ENCODE measurements at regions not wholly inside any gene's neighbourhood (a gene's known extent, or its start where the extent isn't known, plus 50 kb on each side); places are given as distances from the start of the nearest gene placed in this dataset.
"Not testable (repeated sequence)": the region's sequence is repeated elsewhere in the genome, so short reads cannot be mapped to it uniquely, and the experiment has no call there.

DNA sequence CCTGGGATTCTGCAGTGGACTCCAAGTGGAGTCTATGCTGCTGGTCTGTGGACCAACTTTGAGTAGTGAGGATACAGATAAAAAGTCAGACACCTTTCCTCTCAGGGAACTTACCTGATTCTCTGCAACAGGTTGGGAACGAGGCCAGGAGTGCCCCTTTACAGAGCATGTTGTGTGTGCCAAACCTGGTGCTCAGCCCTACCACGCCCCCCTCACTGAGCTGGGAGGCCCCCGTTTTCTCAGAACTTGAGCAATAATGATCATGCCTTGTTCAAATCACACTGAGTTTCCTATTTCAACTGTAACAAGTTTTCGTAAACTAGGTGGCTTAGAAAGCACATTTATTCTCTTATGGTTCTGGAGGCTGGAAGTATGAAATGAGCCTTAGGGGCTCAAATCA is 182.0 kb downstream of the COPRS start:
- DNase-seq (ENCODE audit: low spot score): no peak

DNA sequence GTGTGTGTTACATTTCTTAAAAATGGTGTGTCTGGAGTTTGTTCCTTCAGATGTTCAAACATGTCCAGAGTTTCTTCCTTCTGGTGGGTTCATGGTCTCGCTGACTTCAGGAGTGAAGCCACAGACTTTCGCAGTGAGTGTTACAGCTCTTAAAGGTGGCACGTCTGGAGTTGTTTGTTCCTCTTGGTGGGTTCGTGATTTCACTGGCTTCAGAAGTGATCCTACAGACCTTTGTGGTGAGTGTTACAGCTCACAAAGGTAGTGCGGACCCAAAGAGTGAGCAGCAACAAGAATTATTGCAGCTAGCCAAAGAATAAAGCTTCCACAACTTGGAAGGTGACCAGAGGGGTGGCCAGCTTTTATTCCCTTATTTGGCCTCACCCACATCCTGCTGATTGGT is 183.7 kb downstream of the COPRS start:
- not testable (repeated sequence) for DNase-seq (ENCODE audit: low spot score)

DNA sequence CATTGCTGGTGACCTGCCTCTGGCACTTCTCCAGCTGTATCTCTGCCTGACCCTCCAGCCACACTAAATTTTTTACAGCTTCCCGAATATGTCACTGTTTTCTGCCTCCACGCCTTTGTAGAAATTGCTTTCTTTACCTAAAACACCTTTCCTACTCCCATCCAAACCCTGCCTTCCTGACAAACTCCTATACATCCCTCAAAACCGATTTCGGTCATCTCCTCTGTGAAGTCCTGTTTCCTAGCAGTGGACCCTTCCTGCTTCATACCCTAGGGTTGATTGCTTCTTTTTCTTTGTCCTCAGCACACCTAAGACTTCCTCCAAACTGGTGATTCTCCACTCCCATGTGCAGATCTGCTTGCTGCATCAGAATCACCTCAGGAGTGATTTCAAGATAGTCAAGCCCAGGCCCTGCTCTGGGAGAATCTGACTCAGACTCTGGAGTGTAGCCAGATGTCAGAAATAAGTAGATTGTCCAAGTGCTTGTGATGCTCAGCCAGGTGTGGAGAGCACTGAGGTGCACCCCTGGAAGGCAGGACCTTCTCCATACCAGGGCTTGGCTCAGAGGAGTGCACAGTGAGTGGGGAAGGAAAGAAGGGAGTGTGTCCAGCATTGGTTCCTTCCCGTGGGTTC is 184.2 kb downstream of the COPRS start:
- no peak for DNase-seq (ENCODE audit: low spot score)

DNA sequence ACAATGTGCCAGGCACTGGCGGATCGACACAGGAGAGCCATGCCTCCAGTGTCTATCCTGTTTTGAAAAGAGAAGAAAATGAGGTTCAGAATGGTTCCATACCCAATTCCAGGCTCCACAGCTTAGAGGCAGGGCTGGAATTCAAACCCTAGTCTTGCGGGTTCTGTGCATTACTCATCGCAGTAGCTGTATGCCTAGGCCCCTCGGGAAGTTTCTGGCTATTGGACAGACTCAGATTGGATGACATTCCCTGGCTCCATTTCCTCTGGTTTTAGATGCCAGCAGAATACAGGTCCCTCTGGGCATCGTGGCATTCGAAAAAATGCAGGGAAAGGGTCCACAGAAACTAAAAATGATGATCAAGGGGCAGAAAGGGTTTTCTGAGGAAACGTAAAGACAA is 184.7 kb downstream of the COPRS start:
- DNase-seq (ENCODE audit: low spot score): no peak

DNA sequence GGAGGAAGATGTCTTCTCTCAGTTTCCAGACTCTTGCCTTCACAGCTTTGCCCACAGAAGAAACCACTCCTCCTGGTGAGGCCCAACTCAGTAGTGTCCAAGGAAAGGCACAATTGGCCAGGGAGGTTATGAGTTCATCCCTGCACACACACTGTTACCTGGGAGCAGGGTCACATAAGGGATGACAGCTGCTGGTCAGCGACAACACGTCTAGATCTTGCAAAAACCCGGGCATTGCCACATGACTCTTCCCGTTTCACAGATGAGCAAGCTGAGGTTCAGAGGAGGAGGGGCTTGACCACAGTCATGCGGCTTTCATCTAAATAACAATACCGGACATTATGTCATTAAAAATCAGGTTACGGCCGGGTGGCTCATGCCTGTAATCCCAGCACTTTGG is 186.0 kb downstream of the COPRS start:
- DNase-seq (ENCODE audit: low spot score): no peak

DNA sequence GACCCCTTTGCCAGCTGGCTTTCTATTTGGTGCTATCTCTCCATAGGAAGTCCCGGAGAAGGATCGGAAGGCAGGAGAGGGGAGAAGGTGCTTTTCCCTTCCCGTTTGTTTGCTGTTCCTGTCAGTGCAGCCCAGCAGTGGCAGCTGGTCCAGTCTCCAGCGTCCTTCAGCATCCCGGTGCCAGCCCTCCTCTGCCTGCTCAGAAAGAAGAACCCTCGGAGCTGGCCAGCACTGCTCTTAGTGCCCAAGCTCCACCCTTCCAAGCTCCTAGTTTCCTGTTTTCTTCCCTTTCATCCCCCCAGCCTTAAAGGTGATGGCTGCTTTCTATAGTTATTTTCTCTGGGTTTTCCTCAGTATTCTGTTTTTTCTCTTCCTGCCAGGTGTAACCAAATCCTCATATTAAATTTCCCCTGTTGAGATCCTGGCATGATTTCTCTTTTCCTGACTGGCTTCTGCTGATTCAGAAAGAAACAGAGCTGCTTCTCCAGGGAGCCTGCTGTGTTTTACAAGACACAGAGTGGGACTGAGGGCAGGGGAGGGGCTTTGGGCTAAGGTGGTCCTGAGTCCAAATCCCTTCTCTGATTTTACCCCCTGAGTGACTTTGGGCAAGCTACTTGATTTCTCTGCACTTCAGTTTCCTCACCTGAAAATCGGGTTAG is 186.8 kb downstream of the COPRS start:
- DNase-seq (ENCODE audit: low spot score): no peak

DNA sequence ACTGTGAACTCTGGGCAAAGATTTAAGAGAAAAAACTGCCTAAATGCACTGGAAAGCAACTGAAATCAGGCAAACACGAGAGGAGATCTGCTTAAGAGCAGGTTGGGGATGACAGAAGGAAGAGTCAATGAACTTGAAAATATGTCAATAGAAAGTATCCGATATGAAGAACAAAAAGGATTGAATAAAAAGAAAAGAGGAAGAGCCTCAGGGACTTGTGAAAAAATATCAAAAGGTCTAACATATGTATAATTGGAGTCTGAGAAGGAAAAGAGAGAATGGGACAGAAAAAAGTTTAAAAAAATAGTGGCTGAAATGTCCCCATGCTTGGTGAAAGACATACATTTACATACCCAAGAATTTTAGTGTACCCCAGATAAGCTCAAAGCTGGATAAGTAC is 195.5 kb downstream of the COPRS start:
- no peak for DNase-seq (ENCODE audit: low spot score)

DNA sequence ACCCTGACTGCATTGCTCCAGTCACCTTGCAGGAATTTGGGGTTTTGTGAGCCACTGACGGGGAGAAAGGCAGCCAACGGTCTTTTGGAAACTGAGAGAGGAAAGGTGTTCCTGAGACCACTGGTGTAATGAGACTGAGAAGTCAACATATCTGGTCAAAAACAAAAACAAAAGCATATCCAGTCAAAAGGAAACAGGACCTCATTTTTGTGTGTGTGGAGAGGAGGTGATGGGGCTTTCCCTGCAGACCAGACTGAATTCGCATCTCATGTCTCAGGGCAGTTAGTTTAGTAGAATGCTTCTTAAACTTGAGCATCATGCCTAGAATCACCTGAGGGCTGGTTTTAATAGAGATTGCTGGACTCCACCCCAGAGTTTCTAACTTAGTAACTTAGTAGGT is 198.4 kb downstream of the COPRS start:
- no peak for DNase-seq (ENCODE audit: low spot score)

DNA sequence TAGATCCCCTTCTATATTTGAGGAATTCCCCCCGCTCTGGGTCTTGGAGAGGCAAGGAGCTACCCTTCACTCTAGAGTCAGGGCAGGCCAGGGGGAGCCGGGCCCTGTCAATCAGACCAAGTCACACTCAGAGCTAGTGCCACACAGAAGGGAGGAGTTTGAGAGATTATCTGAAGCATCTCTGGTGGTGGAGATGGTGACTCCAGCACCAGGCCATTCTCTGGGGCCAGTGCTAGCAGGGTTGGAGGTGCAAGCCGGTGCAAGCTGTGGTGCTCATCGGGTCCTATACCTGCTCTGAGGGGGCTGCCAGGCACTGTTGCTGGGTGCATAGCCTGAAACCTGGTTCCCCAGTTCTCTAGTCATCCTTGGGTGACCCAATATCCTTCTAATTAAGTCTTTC is 201.2 kb downstream of the COPRS start:
- no peak for DNase-seq (ENCODE audit: low spot score)

DNA sequence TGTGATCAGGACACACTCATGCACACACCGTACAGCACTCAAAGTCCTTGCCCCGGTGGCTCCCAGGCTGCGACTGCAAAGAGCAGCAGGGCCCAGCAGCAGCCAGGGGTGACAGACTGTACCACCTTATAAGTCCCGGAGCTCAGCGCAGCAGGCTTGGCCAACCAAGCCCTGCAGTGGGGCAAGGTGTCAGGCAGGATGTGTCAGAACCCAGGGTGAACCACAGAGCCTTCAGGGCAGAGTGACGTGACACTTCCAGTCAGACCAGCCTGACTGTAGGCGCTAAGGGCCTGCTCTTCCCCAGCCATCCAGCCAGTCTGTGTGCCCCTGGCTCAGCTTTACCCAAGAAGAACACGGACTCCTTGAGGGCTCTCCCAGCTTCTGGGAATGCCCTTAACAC is 204.1 kb downstream of the COPRS start:
- no peak for DNase-seq (ENCODE audit: low spot score)

DNA sequence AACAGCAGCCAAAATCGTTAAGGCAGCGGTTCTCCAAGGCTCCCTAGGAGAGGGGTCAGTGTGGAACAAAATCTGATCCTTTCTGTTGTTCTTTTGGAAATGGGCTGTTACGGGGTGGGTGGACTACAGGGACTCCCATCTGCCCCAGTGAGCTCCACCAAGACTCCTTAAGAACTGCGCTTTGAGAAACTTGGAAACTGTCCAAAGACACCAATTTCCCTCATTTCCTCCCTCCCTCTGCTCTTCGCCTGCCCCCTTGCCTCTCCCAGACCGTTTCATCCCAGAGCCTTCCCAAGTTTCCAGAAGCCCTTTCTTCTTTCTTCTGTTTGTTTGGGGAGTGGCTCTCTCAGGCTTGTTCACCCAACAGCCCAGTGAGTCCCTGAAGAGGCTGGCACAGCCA is 205.4 kb downstream of the COPRS start:
- no peak for DNase-seq (ENCODE audit: low spot score)

DNA sequence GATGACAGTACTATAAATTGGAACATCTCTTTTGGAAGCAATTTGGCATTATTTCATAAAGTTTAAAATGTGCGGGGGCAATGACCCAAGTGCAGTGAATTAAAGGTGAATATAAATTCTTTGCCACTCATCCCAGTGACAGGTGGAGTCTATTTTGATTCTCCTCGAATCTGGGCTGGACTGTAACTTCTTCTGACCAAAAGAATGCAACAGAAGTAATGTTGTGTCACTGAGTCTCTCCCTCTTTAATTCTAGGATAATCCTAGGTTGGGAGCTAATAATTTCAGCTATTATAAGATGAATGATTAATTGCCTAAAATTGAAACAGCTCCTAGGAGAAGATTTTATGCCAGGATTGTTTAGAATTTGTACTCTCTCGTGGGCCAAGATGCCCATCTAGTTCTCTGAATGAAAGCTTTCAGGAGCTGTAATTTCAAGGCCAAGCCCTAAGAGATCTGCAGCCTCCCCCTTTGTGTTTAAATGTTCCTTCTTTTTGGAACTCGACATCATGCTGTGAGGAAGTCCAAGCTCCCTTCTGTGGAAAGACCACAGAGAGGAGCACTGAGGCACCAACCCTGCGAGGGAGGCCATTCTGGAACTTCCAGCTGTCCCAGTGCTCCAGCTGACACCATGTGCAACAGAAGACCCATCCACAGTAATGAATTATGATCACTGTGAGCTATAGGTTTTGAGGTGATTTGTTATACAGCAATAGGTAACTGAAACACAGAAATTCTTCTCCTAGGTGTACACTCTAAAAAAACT is 208.1 kb downstream of the COPRS start:
- no peak for DNase-seq (ENCODE audit: low spot score)

DNA sequence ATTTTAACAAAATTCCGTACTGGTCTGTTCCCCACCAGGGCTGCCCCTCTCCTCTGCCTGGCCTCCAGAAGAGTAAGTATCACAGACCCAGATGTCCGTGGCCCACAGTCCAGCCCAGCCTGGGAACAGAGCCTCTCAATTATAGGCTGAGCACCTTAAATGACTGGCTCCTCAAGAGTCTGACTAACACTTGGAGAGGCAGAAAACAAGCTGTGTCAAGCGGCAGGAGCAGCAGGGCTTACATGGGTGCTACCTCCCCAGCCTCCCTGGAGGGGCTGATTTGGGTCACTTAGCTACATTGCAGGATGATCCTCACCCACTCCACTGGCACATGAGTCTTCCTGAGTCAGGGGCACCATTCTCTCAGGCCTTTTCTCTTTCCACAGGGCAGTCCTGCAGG is 209.7 kb downstream of the COPRS start:
- no peak for DNase-seq (ENCODE audit: low spot score)

DNA sequence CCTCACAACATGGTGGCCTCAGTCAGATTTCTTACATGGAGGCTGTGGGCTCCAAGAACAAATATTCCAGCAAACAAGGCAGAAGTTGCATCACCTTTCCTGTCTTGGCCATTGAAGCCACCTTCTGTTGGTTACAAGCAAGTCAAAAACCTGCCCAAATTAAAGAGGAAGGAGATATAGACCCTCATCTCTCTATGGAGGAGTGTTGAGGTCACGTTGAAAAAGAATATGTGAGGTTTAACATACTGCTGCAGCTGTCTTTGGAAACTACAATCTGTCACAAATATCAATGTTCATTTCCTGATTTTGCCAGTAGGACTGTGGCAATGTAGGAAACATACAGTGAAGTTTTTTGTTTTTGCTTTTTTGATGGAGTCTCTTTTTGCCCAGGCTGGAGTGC is 211.4 kb downstream of the COPRS start:
- DNase-seq (ENCODE audit: low spot score): no peak

DNA sequence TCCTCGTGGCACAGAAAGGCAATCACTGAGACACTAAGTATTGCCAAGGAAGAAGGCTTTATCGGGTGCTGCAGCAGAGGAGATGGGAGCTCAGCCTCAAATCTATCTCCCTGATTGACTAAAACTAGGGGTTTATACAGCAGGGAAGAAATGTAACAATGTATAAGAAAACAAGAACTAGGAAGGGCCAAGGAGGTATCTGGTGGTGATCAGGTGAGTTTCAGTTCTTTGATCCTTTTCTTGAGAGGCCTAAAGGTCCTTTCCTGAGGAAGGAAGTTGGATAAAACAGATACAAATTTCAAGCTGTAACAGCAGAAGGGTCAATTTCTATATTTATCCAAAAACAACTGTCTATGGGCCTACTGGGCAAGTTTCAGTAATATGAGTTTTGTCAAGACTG is 212.4 kb downstream of the COPRS start:
- DNase-seq (ENCODE audit: low spot score): no peak

DNA sequence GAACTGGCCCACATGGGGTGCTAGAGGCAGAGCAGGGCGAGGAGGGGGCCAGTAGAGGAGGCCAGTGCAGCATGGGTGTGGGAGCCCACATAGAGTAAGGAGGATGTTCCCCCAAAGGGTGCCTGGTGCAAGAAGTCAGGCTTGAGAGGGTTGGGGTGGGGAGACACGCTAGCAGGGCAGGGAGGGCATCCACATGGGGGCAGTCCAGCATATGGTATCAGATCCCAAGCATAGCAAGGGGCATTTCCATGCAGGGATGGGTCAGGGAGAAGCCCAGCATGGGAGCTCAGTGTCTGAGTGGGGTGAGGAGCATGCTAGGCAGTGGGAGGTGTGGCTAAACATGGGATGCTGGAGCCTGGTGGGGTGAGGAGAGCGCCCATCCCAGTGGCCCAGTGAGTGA is 213.7 kb downstream of the COPRS start:
- DNase-seq (ENCODE audit: low spot score): no peak

DNA sequence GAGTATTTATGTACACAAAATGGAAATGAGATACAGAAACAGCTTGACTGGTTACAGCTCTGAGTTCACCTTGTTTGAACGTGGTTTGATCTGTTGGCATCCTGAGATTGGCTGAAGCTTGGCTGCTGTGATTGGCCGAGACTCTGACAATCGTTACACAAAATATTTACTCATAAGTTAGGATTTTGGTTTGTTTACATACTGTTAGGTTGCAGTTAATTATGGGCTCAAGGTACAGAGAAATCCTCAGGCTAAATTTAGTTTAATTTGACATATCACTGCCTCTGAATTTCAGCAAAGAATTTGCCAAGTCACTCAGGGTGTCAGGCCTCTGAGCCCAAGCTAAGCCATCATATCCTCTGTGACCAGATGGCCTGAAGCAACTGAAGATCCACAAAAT is 227.3 kb downstream of the COPRS start:
- no peak for DNase-seq (ENCODE audit: low spot score)

DNA sequence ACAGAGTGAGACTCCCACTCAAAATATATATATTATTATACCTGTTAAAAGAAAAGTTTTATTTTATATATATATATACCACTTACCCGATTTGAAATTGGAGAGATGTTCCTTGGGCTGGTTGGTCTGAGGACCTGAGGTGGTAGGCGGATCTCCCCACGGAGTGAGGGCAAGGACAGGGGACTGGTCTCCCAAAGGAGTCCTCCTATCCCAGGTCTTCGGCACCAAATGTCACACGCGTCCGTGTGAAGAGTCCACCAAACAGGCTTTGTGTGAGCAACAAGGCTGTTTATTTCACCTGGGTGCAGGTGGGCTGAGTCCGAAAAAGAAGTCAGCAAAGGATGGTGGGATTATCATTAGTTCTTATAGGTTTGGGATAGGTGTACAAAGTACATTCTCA is 228.2 kb downstream of the COPRS start:
- DNase-seq (ENCODE audit: low spot score): not testable (repeated sequence)

DNA sequence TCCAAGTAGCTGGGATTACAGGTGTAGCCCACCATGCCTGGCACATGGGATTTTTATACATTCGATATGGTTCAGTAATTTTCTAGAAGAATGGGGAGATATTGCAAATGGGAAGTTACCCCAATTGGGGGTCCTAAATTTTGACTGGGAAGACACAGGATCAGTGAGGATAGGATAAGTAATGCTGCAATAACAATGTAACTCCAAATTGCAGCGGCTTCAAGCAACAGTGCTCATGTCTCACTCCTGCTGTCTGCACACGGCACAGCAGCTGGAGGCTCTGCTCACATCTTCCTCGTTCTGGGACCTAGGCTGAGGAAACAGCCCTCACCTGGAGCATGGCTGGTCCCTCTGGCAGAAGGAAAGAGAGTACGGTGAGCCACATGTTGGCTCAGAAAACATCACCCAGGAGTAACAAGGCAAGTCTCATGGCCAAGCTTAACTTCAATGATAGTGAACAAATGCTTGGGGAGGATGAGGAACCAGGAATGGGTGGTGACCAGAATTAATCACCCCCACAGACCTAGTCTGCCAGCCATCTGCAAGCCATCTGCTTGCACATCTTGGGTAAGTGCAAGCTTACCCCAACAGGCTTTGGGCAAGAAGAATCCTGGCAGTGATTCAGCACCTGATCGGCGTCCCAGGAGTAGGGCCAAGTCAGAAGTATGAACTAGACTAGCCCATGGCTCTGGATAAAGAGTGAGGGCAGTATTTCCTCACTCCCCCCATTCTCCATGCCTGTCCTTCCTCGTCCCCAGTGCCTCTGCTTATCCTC is 229.2 kb downstream of the COPRS start:
- no peak for DNase-seq (ENCODE audit: low spot score)

DNA sequence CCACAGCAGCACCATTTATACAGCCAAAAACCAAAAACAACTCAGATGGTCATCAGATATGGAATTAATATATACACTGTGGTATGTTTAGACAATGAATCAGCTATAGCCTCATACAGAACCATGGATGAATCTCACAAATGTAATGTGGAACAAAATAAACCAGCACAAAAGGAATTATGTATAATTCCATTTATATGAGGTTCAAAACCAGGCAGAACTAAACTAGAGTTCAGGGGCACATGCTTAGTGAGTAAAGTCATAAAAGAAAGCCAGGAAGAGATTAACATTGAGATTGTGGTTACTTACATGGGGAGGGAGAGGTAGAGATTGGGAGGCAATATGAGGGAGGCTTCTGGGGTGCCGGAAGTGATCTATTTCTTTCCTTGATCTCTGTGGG is 231.1 kb downstream of the COPRS start:
- no peak for DNase-seq (ENCODE audit: low spot score)

DNA sequence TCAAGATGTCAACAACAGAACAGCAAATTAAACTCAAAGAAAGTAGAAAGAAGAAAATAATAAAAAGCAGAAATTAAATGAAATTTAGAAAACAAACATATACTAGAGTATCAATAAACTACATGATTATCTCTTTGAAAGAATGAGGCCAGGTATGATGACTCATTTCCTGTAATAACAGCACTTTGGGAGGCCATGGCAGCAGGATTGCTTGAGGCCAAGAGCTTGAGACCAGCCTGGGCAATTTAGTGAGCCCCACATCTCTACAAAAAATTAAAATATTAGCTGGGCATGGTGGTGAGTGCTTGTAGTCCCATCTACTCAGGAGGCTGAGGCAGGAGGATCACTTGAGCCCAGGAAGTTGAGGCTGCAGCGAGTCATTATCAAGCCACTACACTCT is 232.5 kb downstream of the RAB11FIP4 start:
- no peak for DNase-seq (ENCODE audit: low spot score)

DNA sequence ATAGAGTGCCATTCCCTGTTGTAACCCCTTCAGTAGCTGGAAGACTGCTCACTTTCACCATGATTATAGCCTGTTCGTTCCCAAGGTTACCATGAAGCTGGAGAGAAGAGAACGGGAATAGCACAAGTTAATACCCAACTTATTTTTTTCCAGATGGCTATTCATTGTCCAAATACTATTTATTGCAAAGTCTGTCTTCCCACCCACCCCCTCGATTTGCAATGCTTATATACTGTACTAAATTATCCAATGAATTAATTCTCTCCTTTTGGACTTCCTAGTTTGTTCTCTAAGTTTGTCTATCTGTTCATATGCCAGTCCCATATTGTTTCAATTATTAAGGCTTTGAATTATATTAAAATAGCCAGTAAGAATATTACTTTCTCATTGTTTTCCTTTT is 231.0 kb downstream of the RAB11FIP4 start:
- no peak for DNase-seq (ENCODE audit: low spot score)

DNA sequence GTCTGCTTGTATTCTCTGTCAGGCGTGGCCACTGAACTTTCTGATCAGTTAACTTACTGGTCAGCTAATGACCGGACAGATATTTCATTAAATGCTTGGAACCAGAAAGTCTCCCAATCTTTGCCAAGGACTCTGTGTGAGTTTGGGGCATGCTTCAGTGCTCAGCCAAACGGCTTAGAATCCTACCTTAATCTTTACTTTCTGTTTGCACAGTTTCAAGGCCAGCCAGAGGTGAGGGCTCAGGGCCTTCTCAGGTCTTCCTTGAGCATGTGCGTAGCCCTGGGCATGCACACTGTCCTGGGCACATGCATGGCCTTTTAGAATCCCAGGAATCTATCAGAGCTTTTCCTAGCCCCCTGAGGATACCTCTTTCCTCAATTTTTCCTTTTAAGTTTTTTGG is 230.1 kb downstream of the RAB11FIP4 start:
- DNase-seq (ENCODE audit: low spot score): no peak
